NCI-H2107 (cell line): ENCODE measurements at regions not wholly inside any gene's neighbourhood (a gene's known extent, or its start where the extent isn't known, plus 50 kb on each side); places are given as distances from the start of the nearest gene placed in this dataset.

Experiments used
- DNase-seq: peaks from one replicate; lab custom pipeline; 2025; lab: John Stamatoyannopoulos, UW

DNA sequence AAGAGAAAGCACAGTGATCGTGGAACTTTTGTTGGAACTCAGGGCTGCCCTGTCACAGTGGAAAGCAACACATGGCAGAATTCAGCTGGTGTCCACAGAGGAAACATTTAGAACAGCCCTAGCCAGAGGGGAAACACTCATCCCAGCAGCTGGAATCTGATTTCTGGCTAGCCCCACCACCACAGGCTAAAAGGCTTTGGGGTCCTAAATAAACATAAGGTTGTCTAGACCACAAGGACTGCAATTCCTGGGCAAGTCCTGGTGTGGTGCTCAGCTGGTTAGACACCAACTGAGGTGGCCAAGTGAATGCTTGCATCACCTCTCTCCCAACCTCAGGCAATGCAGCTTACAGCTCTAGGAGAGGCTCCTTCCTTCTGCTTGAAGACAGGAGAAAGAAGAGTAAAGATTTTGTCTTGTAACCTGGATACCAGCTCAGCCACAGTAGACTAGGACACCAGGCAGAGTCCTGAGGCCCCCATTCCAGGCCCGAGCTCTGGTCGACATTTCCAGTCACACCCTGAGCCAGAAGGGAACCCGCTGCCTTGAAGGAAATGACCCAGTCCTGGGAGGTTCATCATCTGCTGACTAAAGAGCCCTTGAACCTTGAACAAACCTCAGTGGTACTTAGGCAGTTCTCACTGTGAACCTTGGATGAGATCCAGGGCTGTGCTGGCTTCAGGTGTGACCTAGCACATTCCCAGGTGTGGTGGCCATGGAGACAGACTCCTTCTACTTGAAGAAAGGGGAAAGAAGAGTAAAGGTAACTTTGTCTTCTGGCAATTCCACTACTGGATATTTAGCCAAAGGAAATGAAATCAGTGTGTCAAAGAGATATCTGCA is 85.4 kb upstream of the PLXNC1 start:
- DNase-seq = no peak

DNA sequence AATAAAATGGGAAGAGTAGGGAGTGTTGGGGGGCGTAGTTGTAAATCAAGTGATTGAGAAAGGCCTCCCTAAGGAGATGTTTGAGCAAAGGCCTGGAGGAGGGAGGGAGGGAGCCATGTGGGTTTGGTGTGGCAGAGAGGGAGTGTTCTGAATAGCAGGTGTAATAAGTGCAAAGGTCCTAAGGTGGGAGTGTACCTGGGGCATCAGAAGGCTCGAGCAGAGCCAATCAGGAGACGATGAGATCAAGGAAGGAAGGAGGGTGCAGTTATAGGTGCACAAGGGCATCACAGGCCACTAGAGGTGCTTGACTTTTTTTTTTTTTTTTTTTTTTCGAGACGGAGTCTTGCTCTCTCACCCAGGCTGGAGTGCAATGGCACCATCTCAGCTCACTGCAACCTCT is 77.9 kb upstream of the PLXNC1 start:
- DNase-seq = no peak

DNA sequence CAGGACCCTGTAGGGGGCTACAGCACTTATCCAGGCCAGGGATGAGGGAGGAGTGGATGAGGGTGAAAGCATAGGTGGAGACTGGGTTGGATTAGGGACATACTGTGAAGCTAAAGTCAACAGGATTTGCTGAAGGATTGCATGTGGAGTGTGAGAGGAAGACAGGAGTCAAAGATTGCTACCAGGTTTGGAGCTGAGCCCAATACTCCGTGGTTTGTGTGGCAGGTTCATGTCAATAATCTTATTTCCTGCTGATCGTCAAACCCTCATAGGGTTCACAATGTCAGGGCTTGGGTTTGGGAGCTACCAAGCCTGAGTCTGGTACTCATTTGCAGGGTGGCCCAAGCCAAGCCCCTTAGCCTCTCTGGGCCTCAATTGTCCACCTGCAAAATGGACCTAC is 77.1 kb upstream of the PLXNC1 start:
- DNase-seq = no peak

DNA sequence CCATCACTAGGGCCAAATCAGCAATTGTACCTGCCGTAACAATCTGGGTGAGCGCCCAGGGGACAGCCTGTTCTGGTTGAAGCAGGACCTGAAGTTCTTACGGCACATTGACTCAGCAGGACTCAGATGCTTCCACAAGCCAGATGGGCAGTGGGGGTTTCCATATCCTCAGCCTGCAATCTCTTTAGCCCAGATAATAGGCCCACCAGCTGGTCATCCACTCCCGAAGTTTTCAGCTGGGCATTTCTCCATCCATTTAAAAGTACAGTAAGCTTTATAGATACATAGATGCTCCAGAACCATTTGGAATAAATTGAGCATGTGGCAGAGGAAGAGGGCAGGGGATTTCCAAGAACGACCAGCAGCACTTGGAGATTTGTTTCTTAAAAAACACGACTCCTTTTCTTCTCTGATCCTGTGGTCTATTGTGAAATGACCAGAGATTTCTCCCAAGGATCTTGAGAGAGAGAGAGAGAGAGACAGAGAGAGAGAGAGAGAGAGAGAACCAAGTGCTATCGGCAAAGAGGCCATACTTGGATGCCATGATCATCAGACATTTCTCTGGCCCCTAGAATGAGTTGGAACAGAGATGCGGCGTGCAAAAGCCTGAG is 74.8 kb upstream of the PLXNC1 start:
- no peak for DNase-seq

DNA sequence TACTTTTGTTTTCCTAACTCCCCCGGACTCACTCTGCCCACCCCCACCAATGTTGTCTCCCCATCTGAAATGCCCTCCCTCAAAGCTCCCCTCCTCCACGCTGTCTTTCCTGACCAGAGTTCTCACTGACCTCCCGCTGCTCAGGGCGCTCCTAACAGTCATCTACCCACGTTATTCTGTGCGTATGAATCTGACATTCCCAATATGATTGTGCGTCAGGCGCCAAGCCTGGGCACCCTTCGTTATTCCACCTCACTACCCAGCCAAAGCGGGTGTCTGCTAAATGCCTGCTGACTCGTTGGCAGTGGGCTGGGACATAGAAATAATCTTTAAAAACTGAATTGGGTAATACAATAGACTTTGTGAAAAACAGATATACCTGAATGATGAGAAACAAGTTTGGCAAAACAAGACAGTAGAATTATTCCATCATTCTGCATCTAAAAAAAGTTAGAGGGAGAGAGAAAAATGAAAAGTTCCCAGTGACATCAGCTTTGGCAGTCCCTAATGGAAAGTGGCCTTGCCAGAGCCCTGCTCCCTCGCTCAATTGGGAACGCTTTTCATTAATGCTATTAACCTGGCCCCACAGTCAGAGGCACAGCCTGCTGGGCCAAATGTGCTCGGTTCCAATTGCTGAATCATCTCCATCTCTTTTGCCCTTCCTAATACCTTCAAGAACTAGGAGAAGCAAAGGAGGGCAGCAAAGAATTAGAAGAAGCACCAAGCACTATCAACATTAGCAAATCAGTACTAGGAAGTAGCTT is 74.0 kb upstream of the PLXNC1 start:
- no peak for DNase-seq

DNA sequence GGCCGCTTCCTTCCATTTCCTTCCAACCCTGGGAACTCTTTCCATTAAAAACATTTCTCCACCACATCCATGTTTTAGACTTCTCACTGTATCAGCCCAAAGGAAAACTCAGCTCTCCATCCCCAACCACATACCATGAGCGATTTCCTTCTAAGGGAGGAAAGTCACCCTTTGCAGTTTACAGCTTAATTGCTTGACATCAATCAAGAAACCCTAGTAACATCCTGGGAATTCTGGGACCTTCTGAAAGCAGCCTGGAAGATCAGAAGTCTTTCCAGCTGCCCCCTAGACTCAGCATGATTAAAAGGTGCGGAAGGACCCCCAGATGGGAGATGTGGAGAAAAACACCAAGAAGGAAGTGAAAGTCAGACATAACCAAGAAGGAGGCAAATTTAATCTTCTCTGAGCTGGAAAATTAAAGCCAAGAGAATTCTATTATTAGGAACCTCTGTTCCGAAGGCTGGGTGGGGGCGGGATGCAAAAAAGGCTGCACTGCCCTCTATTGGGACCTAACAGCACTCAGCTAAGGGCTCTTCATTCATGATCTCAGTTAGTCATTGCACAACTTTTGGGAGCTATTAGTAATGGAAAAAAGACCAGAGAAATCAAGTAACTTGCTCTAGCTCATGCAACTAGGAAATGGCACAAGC is 73.3 kb upstream of the PLXNC1 start:
- peak; percentile 9 for DNase-seq

DNA sequence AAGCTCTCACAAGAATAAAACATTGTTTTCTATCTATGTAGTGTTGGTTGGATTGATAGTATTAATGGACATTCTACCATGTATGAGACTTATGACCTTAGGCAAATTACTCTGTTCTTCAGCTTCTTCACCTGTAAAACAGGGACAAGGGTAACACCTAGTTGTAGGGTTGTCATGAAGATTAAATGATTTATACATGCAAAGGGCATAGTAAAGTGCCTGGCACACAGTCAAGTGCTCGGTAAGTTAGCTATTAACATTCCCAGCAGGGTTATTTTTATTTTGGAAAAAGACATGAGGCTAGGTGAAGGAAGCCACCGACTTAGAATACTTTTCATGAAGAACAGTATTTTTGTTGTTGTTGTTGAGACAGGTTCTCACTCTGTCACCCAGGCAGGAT is 71.2 kb upstream of the PLXNC1 start:
- DNase-seq = no peak

DNA sequence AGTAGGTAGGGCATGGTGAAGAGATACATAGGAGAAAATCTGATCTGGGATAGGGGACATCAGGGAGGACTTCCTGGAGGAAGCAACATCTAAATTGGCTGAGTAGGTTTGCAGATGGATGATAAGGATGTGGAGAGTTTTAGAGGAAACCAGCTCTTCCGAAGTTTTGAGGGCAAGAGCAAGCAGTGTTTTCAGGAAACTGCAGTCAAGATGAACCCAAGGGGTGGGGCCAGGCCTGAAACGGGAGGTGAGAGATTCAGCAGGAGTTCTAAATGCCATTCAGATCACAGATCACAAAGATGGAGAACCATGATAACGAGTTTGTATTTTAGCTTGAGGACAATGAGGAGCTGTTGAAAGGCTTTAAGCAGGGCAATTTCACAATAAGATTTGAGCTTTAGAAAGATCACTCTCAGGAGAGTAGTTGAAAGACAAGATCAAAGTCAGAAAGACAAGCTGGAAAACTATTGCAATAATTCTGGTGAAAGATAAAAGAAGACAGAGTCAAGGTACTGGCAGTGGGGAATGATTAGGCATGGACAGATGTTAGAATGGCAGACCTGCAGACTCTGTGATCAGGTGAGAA is 70.1 kb upstream of the PLXNC1 start:
- DNase-seq = no peak

DNA sequence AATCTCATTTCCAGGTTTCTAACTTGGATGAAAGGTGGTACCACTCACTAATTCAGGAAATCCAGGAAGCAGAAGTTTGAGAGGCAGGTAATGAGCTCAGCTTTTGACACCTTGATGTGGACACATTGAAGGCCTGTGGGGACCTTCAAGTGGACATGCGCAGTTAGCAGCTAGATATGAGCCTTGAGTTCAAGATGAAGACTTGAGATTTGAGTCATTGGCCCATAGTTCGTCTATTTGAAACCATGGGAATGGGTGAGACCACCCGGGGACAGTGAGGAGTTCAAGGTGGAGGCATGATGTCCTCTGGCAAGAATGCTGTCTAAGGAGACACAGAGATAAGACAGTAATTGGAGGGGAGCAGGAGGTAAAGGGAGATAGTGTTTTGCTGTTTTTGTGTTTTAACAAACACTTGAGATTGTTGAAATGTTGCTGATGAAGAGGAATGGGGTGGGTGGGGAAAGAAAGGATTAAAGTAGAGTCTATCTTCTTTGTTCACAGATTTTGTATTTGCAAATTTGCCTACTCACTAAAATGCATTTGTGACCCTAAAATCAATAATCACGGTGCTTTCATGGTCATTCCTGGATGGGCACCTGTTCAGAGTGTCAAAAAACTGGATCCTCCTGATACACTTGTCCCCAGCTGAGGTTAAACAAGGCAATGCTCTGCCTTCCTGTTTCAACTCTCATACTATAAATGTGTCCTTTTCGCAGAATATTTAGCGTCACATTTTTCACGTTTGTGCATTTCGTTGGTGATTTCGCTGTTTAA is 69.5 kb upstream of the PLXNC1 start:
- DNase-seq = no peak

DNA sequence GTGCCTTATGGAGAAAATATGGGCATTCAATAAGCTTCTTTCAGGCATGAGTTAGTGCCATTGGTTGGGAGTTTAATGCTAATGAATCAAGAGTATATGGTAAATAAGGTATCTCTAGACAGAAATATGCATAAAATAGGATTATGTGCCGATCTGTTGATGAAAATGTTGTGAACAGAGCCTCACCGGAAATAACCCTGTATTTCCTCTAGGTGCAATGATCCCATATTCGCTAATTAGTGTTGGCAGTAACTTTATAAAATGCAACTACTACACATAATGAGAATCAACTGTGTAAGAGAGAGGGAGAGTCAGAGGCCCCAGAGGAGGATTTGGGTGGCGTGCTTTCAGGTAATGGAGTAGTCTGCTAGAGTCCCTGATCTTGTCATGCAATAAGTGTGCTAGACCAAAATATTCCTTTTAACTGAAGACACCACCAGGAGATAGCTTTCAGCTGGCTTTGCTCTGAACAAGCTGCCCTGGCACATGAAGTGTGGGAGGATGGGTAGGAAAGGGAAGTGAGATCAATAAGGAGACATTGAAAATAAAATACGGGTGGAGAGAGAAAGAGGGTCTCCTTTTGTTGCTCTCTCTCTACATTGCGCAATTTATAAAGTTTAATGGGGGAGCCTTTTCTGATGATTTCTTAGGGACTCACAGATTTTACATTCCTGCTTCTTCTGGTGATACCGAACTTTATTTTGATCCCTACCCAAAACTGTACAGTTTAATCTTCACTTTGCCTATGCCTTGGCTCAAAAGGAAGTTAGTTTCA is 68.6 kb upstream of the PLXNC1 start:
- DNase-seq = no peak

DNA sequence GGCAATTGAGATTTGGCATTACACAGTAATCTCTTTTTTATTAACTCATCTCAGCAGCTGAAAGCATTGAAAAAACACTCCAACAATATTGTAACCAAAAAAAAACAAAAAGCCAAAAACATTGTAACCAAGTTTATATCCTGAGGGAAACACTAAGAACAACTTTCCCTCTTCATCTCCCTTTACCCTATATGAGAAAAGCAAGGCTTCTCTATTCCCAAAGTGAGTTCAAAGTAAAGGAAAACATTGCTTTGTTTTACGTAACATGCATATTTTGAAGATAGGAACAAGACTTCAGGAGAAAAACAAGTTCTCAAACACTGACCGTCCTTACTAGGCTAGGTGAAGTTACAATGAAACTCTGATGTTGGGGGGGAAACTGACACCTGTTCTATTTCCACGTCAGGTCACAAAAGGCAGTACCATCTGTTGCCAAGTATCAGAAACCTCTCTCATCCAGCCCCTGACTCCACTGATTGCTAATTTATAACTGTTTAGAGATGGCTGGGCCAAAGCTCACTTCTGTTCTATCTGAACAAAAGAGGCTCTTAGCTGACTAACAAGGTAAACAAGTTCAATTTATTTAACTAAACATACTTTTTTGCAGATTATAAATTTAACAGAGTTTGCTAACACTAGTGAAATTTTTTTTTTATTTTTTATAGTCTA is 67.9 kb upstream of the PLXNC1 start:
- DNase-seq = no peak

DNA sequence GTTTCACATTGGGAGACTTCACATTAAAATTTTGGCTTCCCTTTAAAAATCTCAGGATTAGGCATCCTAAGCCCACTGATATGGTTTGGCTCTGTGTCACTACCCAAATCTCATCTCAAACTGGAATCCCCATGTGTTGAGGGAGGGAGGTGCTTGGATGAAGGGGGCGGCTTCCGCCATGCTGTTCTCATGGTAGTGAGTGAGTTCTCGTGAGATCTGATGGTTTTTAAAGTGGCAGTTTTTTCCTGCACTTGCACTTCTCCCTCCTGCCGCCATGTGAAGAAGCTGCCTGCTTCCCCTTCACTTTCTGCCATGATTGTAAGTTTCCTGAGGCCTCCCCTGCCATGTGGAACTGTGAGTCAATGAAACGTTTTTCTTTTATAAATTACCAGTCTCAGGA is 65.7 kb upstream of the PLXNC1 start:
- no peak for DNase-seq

DNA sequence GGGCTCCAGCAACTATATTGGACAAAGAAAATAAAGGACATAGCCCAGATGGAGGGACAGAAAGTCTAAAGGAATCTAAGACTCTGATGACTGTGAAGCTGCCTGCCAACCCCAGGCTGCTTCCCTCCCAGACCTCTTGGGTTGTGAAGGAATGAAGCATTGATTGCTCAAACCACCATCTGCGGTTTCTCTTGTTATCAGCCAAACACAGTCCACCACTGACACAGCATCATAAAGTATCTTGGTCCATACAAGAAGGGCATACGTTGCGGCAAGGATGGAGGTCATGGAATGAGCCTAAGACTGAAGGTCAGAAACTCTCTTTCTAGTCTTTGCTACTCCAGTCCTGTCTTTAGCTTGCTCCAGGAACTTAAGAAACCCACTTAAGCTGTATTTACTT is 58.5 kb upstream of the PLXNC1 start:
- no peak for DNase-seq

DNA sequence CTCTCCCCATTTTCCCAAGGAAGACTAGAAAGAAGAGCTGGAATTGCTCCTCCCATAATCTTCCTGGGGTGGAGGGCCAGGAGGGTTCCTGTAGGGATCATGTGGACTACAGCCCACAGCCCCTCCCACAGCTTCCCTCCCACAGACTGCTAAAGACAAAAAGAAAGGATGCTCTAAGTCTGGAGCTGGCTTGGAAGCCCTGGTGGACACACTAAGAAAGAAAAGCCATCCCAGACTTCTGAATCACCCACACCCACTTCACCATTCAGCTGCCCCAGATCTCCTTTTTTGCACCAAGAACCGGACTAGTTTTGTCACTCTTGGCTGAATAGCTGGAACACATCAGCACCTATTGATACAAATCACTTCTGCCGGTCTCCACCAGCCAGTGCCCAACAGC is 56.8 kb upstream of the PLXNC1 start:
- DNase-seq = no peak

DNA sequence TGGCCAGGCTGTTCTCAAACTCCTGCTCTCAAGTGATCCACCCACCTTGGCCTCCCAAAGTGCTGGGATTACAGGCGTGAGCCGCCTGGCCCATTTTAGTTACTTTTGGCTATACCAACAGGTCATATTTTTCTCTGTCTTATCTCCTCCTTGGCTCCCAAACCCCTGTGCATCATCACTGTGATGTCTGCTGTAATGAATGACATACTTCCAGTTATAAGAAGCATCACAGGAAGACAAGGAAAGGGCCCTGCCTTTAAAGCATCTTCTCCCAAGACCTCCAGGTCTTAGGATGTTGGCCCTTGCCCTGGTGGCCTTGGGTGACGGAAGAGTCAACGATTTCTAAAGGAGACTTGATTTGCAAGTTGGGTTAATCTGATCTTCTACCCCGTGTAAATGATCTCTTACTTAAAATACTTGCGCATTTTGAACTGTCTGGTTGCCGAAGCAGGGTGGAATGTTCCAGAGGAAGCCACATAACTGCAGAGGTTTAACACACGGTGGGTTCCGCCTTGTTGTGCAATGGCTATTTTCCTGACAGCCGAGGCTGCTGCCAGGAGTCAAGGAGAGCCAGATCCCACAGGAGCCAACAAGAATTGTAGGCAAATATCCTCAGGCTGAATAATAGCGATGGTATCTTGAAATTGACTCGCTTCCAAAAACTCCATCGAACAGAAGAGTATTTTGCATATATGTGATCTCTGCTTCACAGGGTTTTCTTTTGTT is 55.7 kb upstream of the PLXNC1 start:
- no peak for DNase-seq

DNA sequence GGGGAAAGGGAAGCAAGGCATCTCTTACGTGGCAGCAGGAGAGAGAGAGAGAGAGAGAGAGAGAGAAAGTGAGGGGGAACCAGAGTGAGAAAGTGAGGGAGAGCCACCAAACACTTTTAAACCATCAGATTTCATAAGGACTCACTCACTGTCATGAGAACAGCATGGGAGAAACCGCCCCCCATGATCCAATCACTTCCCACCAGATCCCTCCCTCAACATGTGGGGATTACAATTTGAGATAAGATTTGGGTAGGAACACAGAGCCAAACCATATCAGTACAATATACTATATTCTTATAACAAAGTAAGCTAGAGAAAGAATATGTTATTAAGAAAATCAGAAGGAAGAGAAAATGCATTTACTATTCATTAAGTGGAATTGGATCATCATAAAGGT is 53.7 kb upstream of the PLXNC1 start:
- DNase-seq = no peak

DNA sequence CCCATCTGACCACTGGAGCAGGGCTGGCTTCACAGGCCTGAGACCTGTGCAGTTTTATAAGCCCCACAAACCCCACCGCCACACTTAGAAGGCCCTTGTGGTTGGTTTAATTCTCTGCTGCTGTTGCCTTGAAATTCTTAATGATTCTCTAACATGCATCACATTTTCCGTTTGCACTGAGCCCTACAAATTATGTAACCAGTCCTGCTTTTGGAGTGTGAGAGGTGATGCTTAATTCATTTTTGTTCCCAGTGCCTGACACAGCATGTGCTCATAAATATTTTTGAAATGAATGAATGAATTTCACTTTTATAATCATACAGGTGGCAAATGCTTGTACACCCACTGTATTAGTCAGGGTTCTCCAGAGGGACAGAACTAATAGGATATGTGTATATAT is 52.8 kb upstream of the PLXNC1 start:
- DNase-seq = no peak

DNA sequence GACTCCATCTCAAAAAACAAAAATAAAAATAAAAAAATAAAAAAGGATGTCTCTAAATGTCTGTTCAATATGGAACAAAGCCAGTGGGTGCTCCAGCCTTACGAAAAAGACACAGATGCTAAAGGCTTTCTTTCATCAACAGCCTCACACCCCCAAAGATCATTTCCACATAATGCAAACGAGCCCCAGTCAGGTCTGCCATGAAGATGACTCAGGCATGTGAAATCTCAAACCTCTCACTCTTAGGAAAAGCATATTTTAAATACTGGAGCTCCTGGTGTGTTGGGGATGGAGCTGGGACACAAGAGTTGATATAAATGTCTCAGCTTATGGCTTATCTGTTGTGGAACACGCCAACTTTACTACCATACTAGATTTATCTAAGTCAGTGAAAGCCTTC is 49.9 kb upstream of the PLXNC1 start:
- no peak for DNase-seq
